GM12891 (cell line): ENCODE measurements at regions not wholly inside any gene's neighbourhood (a gene's known extent, or its start where the extent isn't known, plus 50 kb on each side); places are given as distances from the start of the nearest gene placed in this dataset.

Source experiments
- PAX5 ChIP-seq: IDR thresholded peaks from 2 replicates; pipeline ENCODE4 v1.6.1; 2011; ENCODE audit warnings: low read length, moderate library complexity, mild to moderate bottlenecking; ENCODE audit not compliant: insufficient read depth, severe bottlenecking
- POLR2A ChIP-seq: IDR thresholded peaks from 2 replicates; pipeline ENCODE4 v1.6.1; 2011; ENCODE audit warnings: low read depth, low read length, control low read depth
- POLR2AphosphoS5 ChIP-seq: IDR thresholded peaks from 2 replicates; pipeline ENCODE4 v1.6.1; 2011; ENCODE audit warnings: low read depth, low read length, control low read depth
- SPI1 ChIP-seq: IDR thresholded peaks from 2 replicates; pipeline ENCODE4 v1.6.1; 2011; ENCODE audit warnings: low read depth, low read length, control low read depth
- TAF1 ChIP-seq: IDR thresholded peaks from 2 replicates; pipeline ENCODE4 v1.6.1; 2011; ENCODE audit warnings: low read depth, low read length, control low read depth

DNA sequence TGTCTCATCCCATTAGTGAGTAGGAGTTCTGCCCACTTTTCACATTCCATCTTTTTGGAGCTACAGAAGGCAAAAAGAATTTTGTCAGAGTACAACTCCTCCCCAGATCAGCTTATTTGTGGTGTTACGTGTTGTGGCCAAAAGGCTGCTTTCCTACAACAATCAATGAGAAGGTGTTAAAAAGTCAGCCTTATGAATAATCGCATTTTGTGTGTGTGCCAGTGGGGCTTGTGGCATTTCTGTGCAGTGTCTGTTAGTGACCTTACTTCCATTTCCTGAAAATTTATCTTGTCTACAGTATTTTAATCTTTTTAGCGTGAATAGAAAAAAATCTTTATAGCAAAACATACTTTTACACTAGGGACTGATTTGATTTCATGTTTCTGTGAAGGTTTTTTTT lies 458.3 kb upstream of the LCORL start:
- TF ChIP-seq POLR2AphosphoS5 (no peak), POLR2A (no peak), TAF1 (no peak), PAX5 (no peak), SPI1 (no peak)
